ENCODE measurements at regions not wholly inside any gene's neighbourhood (a gene's known extent, or its start where the extent isn't known, plus 50 kb on each side); places are given as distances from the start of the nearest gene placed in this dataset.
"Not testable (repeated sequence)": the region's sequence is repeated elsewhere in the genome, so short reads cannot be mapped to it uniquely, and the experiment has no call there.

GRCh38 chr7:115582956-115583355, 447.6 kb downstream of the TFEC start:
- DNase-seq (ENCODE audit: insufficient read length, low spot score) (no peak), FAIRE-seq (no peak)
- no peak for TF ChIP-seq CTCF (IDR thresholded peaks at IDR 0.05; ENCODE audit: insufficient read depth, missing control alignments)

DNA sequence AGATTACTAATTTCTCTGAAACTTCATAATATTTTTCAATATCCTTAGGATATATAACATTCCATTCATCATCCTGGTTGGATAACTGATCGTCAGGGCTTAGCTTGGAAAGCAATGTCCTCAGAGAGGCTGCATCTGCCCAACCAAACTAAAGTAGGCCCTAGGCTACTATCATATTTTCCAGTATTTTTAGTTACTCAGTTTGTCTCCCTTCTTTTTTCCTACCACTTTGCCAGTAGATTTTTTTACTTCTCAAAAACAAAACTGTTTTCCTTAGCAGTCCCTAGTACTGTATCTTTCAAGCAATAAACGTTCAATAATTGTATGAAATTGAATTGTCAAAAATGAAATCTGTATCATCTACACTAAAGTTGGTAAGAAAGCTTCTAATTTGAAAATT, 452.0 kb downstream of the TFEC start:
- TF ChIP-seq CTCF (IDR thresholded peaks at IDR 0.05; ENCODE audit: insufficient read depth, missing control alignments): no peak
- FAIRE-seq (no peak), DNase-seq (ENCODE audit: insufficient read length, low spot score) (no peak)

DNA sequence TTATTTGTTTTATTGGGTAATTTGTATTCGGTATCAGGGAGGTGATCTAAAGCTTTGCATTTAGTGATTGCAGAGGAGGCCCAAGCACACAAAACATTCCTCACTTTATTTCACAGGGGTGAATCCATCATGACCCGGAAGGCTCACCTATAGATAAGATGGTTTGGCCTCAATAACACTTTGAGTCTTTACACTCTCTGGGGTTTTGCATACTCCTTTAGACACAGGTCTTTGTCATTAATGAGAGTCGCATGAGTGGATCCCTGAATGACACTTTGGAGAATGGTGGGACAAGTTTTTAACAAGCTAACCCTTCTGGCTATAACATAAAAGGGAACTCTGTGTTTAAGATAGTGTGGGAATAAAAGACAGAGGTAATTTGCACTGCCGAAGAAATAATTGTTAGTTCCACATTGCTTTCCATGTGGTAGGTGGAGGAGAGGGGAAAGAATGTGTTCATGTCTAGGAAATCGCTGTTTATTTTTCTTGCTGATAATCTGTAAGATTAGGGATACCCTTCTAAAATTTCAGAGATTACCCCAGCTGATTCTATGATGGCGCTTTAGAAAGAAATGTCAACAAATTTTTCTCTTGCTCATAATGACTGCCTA, 455.8 kb downstream of the TFEC start:
- FAIRE-seq (no peak), DNase-seq (ENCODE audit: insufficient read length, low spot score) (no peak)
- no peak for TF ChIP-seq CTCF (IDR thresholded peaks at IDR 0.05; ENCODE audit: insufficient read depth, missing control alignments)

DNA sequence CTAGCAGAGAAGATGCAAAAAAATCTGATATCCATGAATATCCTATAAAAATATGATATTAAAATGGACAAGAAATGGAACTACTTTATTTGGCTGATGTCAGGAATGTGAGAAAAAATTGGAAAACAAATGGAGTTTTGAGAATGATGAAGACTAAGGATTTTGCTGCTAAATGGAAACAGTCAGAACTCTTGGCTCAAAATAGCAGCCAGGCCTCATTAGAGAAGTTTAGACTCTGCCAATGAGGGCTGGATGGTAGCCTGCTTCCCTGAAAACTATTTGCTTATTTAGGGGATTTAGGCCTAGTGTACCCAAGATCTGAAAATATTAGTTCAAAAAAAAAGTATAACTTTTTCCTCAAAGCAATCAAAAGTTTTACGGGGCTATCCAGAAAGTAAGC, 458.5 kb downstream of the TFEC start:
- no peak for TF ChIP-seq CTCF (IDR thresholded peaks at IDR 0.05; ENCODE audit: insufficient read depth, missing control alignments)
- no peak for FAIRE-seq
- no peak for DNase-seq (ENCODE audit: insufficient read length, low spot score)

DNA sequence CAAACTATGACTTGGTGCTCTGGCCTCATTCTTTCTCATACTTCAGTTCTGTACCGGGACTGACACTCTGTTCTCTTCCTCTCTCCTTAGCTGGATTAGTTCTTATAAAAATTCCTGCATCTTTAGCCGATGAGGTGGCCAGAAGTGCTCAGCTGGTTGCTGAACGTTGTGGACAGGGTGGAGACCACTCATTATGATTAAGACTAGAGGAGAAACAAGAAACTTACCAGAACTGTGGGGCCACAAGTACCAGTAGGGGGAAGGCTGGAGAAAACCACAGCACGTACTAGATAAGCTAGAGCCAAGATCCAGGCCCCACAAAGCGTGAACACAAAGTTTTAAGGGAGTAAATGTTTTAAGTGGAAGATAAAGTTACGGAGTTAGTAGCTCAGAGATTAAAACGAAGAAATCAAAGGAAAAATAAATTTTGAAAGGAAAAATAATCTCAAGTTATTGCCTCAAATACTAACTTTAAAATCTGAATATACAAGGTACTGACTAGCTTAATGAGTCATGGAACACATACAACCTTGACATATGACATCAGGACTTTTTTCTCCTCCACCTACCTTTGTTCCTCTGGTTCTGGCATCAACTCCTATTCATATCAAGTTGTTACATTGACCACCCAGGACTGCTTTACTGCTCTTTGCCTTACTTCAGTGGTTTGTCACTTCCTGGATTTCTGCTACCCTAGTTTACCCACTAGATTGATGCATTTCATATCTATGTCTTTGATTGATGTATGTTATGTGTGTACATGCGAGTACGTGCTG, 469.0 kb downstream of the TFEC start:
- no peak for DNase-seq (ENCODE audit: insufficient read length, low spot score)

GRCh38 chr7:115559877-115560276, 470.7 kb downstream of the TFEC start:
- TF ChIP-seq CTCF (IDR thresholded peaks at IDR 0.05; ENCODE audit: insufficient read depth, missing control alignments): no peak
- no peak for FAIRE-seq
- no peak for DNase-seq (ENCODE audit: insufficient read length, low spot score)

More for the DNA sequence above, 469.0 kb downstream of the TFEC start:
- no peak for TF ChIP-seq CTCF (IDR thresholded peaks at IDR 0.05; ENCODE audit: insufficient read depth, missing control alignments)
- FAIRE-seq: no peak

- TF ChIP-seq CTCF (IDR thresholded peaks at IDR 0.05; ENCODE audit: insufficient read depth, missing control alignments): no peak
- DNase-seq (ENCODE audit: insufficient read length, low spot score): no peak
- no peak for FAIRE-seq
Measured at GRCh38 chr7:115558161-115558560, 472.4 kb downstream of the TFEC start.

- FAIRE-seq; DNase-seq (ENCODE audit: insufficient read length, low spot score): not testable (repeated sequence)
Measured at GRCh38 chr7:115557296-115557695, 473.3 kb downstream of the TFEC start.
